Activated naive CD8-positive, alpha-beta T cell (primary cell): ENCODE measurements at regions not wholly inside any gene's neighbourhood (a gene's known extent, or its start where the extent isn't known, plus 50 kb on each side); places are given as distances from the start of the nearest gene placed in this dataset.

Experiments used
- H3K27ac Mint-ChIP-seq: one replicate; pipeline ENCODE4 v1.8.0; 2021; ENCODE audit warnings: mixed read lengths
- H3K27me3 Mint-ChIP-seq: one replicate; pipeline ENCODE4 v1.8.0; 2021; ENCODE audit warnings: mixed read lengths
- H3K36me3 Mint-ChIP-seq: one replicate; pipeline ENCODE4 v1.8.0; 2021; ENCODE audit warnings: mixed read lengths
- H3K4me1 Mint-ChIP-seq: one replicate; pipeline ENCODE4 v1.8.0; 2021; ENCODE audit warnings: low read depth, mixed read lengths
- H3K4me3 Mint-ChIP-seq: one replicate; pipeline ENCODE4 v1.8.0; 2021; ENCODE audit warnings: mild to moderate bottlenecking, mixed read lengths
- H3K9me3 Mint-ChIP-seq: one replicate; pipeline ENCODE4 v1.8.0; 2021; ENCODE audit warnings: low read depth, mixed read lengths

- no peak overlapping the region for H3K4me3 Mint-ChIP-seq
- peaks cover 5% of the 10 kb centered on the region for H3K9me3 Mint-ChIP-seq
- no peak overlapping the region for H3K27ac Mint-ChIP-seq
- H3K27me3 Mint-ChIP-seq: no peaks in the 10 kb centered on the region
- H3K36me3 Mint-ChIP-seq: no peaks in the 10 kb centered on the region
- H3K4me1 Mint-ChIP-seq: no peaks in the 10 kb centered on the region
Observed at GRCh38 chr13:90979059-90979458, 368.4 kb upstream of the MIR17HG start.

- H3K36me3 Mint-ChIP-seq: no peaks in the 10 kb centered on the region
- no peaks in the 10 kb centered on the region for H3K27me3 Mint-ChIP-seq
- no peak overlapping the region for H3K27ac Mint-ChIP-seq
- H3K4me3 Mint-ChIP-seq: no peak overlapping the region
- H3K9me3 Mint-ChIP-seq: peaks cover 5% of the 10 kb centered on the region
- H3K4me1 Mint-ChIP-seq: no peaks in the 10 kb centered on the region
Observed at GRCh38 chr13:90984756-90985155, 362.7 kb upstream of the MIR17HG start.

GRCh38 chr13:90995001-90995400 is 352.5 kb upstream of the MIR17HG start:
- no peak overlapping the region for H3K27ac Mint-ChIP-seq
- H3K4me1 Mint-ChIP-seq: no peaks in the 10 kb centered on the region
- no peak overlapping the region for H3K4me3 Mint-ChIP-seq
- H3K9me3 Mint-ChIP-seq: no peaks in the 10 kb centered on the region
- no peaks in the 10 kb centered on the region for H3K36me3 Mint-ChIP-seq
- no peaks in the 10 kb centered on the region for H3K27me3 Mint-ChIP-seq

GRCh38 chr13:90995614-90996013 is 351.9 kb upstream of the MIR17HG start:
- H3K27me3 Mint-ChIP-seq: no peaks in the 10 kb centered on the region
- H3K4me3 Mint-ChIP-seq: no peak overlapping the region
- H3K4me1 Mint-ChIP-seq: no peaks in the 10 kb centered on the region
- no peaks in the 10 kb centered on the region for H3K9me3 Mint-ChIP-seq
- H3K27ac Mint-ChIP-seq: no peak overlapping the region
- no peaks in the 10 kb centered on the region for H3K36me3 Mint-ChIP-seq

- no peak overlapping the region for H3K4me3 Mint-ChIP-seq
- H3K4me1 Mint-ChIP-seq: no peaks in the 10 kb centered on the region
- no peaks in the 10 kb centered on the region for H3K9me3 Mint-ChIP-seq
- H3K27ac Mint-ChIP-seq: no peak overlapping the region
- H3K27me3 Mint-ChIP-seq: no peaks in the 10 kb centered on the region
- H3K36me3 Mint-ChIP-seq: no peaks in the 10 kb centered on the region
Observed at GRCh38 chr13:90997951-90998350, 349.5 kb upstream of the MIR17HG start.

GRCh38 chr13:90999401-90999800 is 348.1 kb upstream of the MIR17HG start:
- no peaks in the 10 kb centered on the region for H3K9me3 Mint-ChIP-seq
- H3K4me3 Mint-ChIP-seq: no peak overlapping the region
- no peaks in the 10 kb centered on the region for H3K36me3 Mint-ChIP-seq
- no peaks in the 10 kb centered on the region for H3K27me3 Mint-ChIP-seq
- H3K4me1 Mint-ChIP-seq: no peaks in the 10 kb centered on the region
- no peak overlapping the region for H3K27ac Mint-ChIP-seq

- Mint-ChIP-seq H3K27me3 (no peaks in the 10 kb centered on the region), H3K4me3 (no peak overlapping the region), H3K4me1 (no peaks in the 10 kb centered on the region), H3K9me3 (no peaks in the 10 kb centered on the region), H3K27ac (no peak overlapping the region), H3K36me3 (no peaks in the 10 kb centered on the region)
Observed at GRCh38 chr13:91001371-91001770, 346.1 kb upstream of the MIR17HG start.

GRCh38 chr13:91014696-91015095 is 332.8 kb upstream of the MIR17HG start:
- Mint-ChIP-seq H3K27ac (no peak overlapping the region), H3K4me1 (no peaks in the 10 kb centered on the region), H3K36me3 (no peaks in the 10 kb centered on the region), H3K4me3 (no peak overlapping the region), H3K27me3 (no peaks in the 10 kb centered on the region), H3K9me3 (no peaks in the 10 kb centered on the region)

GRCh38 chr13:91017031-91017668 is 330.3 kb upstream of the MIR17HG start:
- no peak overlapping the region for H3K4me3 Mint-ChIP-seq
- H3K4me1 Mint-ChIP-seq: no peaks in the 10 kb centered on the region
- no peaks in the 10 kb centered on the region for H3K27me3 Mint-ChIP-seq
- no peaks in the 10 kb centered on the region for H3K36me3 Mint-ChIP-seq
- H3K27ac Mint-ChIP-seq: no peak overlapping the region
- no peaks in the 10 kb centered on the region for H3K9me3 Mint-ChIP-seq

- no peaks in the 10 kb centered on the region for H3K36me3 Mint-ChIP-seq
- no peaks in the 10 kb centered on the region for H3K27me3 Mint-ChIP-seq
- no peak overlapping the region for H3K27ac Mint-ChIP-seq
- no peaks in the 10 kb centered on the region for H3K4me1 Mint-ChIP-seq
- H3K9me3 Mint-ChIP-seq: no peaks in the 10 kb centered on the region
- no peak overlapping the region for H3K4me3 Mint-ChIP-seq
Observed at GRCh38 chr13:91017669-91018053, 329.8 kb upstream of the MIR17HG start.

- Mint-ChIP-seq H3K27ac (no peak overlapping the region), H3K4me3 (no peak overlapping the region), H3K36me3 (no peaks in the 10 kb centered on the region), H3K9me3 (no peaks in the 10 kb centered on the region), H3K27me3 (no peaks in the 10 kb centered on the region), H3K4me1 (no peaks in the 10 kb centered on the region)
Observed at GRCh38 chr13:91020461-91021034, 326.9 kb upstream of the MIR17HG start.

- H3K36me3 Mint-ChIP-seq: no peaks in the 10 kb centered on the region
- H3K4me1 Mint-ChIP-seq: no peaks in the 10 kb centered on the region
- H3K4me3 Mint-ChIP-seq: no peak overlapping the region
- H3K27me3 Mint-ChIP-seq: no peaks in the 10 kb centered on the region
- H3K27ac Mint-ChIP-seq: no peak overlapping the region
- peaks cover 5% of the 10 kb centered on the region for H3K9me3 Mint-ChIP-seq
Observed at GRCh38 chr13:91024157-91024792, 323.2 kb upstream of the MIR17HG start.

- Mint-ChIP-seq H3K9me3 (peaks cover 9% of the 10 kb centered on the region), H3K27ac (no peak overlapping the region), H3K4me3 (no peak overlapping the region), H3K27me3 (no peaks in the 10 kb centered on the region), H3K36me3 (no peaks in the 10 kb centered on the region), H3K4me1 (no peaks in the 10 kb centered on the region)
Observed at GRCh38 chr13:91025442-91025841, 322.0 kb upstream of the MIR17HG start.

GRCh38 chr13:91031508-91031907 is 316.0 kb upstream of the MIR17HG start:
- no peaks in the 10 kb centered on the region for H3K4me1 Mint-ChIP-seq
- peaks cover 9% of the 10 kb centered on the region for H3K9me3 Mint-ChIP-seq
- no peak overlapping the region for H3K4me3 Mint-ChIP-seq
- no peak overlapping the region for H3K27ac Mint-ChIP-seq
- no peaks in the 10 kb centered on the region for H3K27me3 Mint-ChIP-seq
- H3K36me3 Mint-ChIP-seq: no peaks in the 10 kb centered on the region

GRCh38 chr13:91032104-91032503 is 315.4 kb upstream of the MIR17HG start:
- H3K9me3 Mint-ChIP-seq: peaks cover 9% of the 10 kb centered on the region
- no peaks in the 10 kb centered on the region for H3K4me1 Mint-ChIP-seq
- peaks cover 2% of the 10 kb centered on the region for H3K27me3 Mint-ChIP-seq

GRCh38 chr13:91036886-91037285 is 310.6 kb upstream of the MIR17HG start:
- H3K27ac Mint-ChIP-seq: no peak overlapping the region
- H3K4me1 Mint-ChIP-seq: no peaks in the 10 kb centered on the region
- H3K9me3 Mint-ChIP-seq: no peaks in the 10 kb centered on the region
- H3K27me3 Mint-ChIP-seq: peaks cover 2% of the 10 kb centered on the region
- H3K36me3 Mint-ChIP-seq: no peaks in the 10 kb centered on the region
- H3K4me3 Mint-ChIP-seq: no peak overlapping the region

More at GRCh38 chr13:91032104-91032503, 315.4 kb upstream of the MIR17HG start:
- no peak overlapping the region for H3K4me3 Mint-ChIP-seq
- H3K27ac Mint-ChIP-seq: no peak overlapping the region
- H3K36me3 Mint-ChIP-seq: no peaks in the 10 kb centered on the region
